Activated T-helper 2 cell treated with anti-CD3 and anti-CD28 coated beads, Interferon-gamma antibody, Interleukin-2, Interleukin-4, amounts not matched to agents 10 μg/mL and 5 μg/mL and 100 μg/mL, durations not matched to agents 14 hours and 24 hours and 36 hours (primary cell): ENCODE measurements at regions not wholly inside any gene's neighbourhood (a gene's known extent, or its start where the extent isn't known, plus 50 kb on each side); places are given as distances from the start of the nearest gene placed in this dataset.

Experiments
- DNase-seq: peaks from one replicate; pipeline ENCODE4 v3.0.0; 2021; ENCODE audit warnings: low spot score
- H3K27ac Mint-ChIP-seq: one replicate; pipeline ENCODE4 v1.8.0; 2021; ENCODE audit warnings: mixed read lengths
- H3K27me3 Mint-ChIP-seq: one replicate; pipeline ENCODE4 v1.8.0; 2021; ENCODE audit warnings: low read depth, mixed read lengths
- H3K36me3 Mint-ChIP-seq: one replicate; pipeline ENCODE4 v1.8.0; 2021; ENCODE audit warnings: low read depth, mixed read lengths
- H3K4me1 Mint-ChIP-seq: one replicate; pipeline ENCODE4 v1.8.0; 2021; ENCODE audit warnings: low read depth, mixed read lengths
- H3K4me3 Mint-ChIP-seq: one replicate; pipeline ENCODE4 v1.8.0; 2021; ENCODE audit warnings: low read depth, mild to moderate bottlenecking, moderate library complexity, mixed read lengths
- H3K9me3 Mint-ChIP-seq: one replicate; pipeline ENCODE4 v1.8.0; 2021; ENCODE audit warnings: mixed read lengths
- intact Hi-C: fragments of 100-400 bp; cut with micrococcal nuclease; formaldehyde crosslinking; loops from one replicate; pipeline ENCODE4 v1.15.1; 2023

- intact Hi-C loops: no loop called here
- H3K4me3 Mint-ChIP-seq: no peak overlapping the region
- no peak overlapping the region for H3K27ac Mint-ChIP-seq
- no peak for DNase-seq
- no peaks in the 10 kb centered on the region for H3K9me3 Mint-ChIP-seq
- H3K27me3 Mint-ChIP-seq: peaks cover 6% of the 10 kb centered on the region
- no peaks in the 10 kb centered on the region for H3K4me1 Mint-ChIP-seq
- no peaks in the 10 kb centered on the region for H3K36me3 Mint-ChIP-seq
Measured at GRCh38 chr1:22239378-22239777, 96.5 kb upstream of the WNT4 start.

GRCh38 chr1:22241250-22241649 is 98.4 kb upstream of the WNT4 start:
- Mint-ChIP-seq H3K9me3 (no peaks in the 10 kb centered on the region), H3K36me3 (no peaks in the 10 kb centered on the region), H3K27ac (no peak overlapping the region), H3K4me1 (no peaks in the 10 kb centered on the region), H3K4me3 (no peak overlapping the region), H3K27me3 (peaks cover 2% of the 10 kb centered on the region)
- intact Hi-C loops: no loop called here
- no peak for DNase-seq

- Mint-ChIP-seq H3K9me3 (no peaks in the 10 kb centered on the region), H3K4me1 (no peaks in the 10 kb centered on the region), H3K36me3 (no peaks in the 10 kb centered on the region), H3K27me3 (peaks cover 2% of the 10 kb centered on the region), H3K4me3 (no peak overlapping the region), H3K27ac (no peak overlapping the region)
- no peak for DNase-seq
- intact Hi-C loops: no loop called here
Measured at GRCh38 chr1:22241811-22242210, 98.9 kb upstream of the WNT4 start.

GRCh38 chr1:22245100-22245650 is 102.3 kb upstream of the WNT4 start:
- Mint-ChIP-seq H3K9me3 (no peaks in the 10 kb centered on the region), H3K4me1 (no peaks in the 10 kb centered on the region), H3K36me3 (no peaks in the 10 kb centered on the region), H3K27ac (no peak overlapping the region), H3K4me3 (no peak overlapping the region), H3K27me3 (peaks cover 5% of the 10 kb centered on the region)
- DNase-seq: no peak
- intact Hi-C loops: no loop called here

GRCh38 chr1:22245726-22246125 is 102.8 kb upstream of the WNT4 start:
- Mint-ChIP-seq H3K36me3 (no peaks in the 10 kb centered on the region), H3K27ac (no peak overlapping the region), H3K4me1 (no peaks in the 10 kb centered on the region), H3K27me3 (peaks cover 5% of the 10 kb centered on the region), H3K9me3 (no peaks in the 10 kb centered on the region), H3K4me3 (no peak overlapping the region)
- intact Hi-C loops: no loop called here
- DNase-seq: no peak

GRCh38 chr1:22246755-22247480 is 104.0 kb upstream of the WNT4 start:
- H3K27me3 Mint-ChIP-seq: peaks cover 5% of the 10 kb centered on the region
- H3K4me1 Mint-ChIP-seq: no peaks in the 10 kb centered on the region
- H3K36me3 Mint-ChIP-seq: no peaks in the 10 kb centered on the region
- intact Hi-C loops: no loop called here
- no peaks in the 10 kb centered on the region for H3K9me3 Mint-ChIP-seq
- no peak overlapping the region for H3K4me3 Mint-ChIP-seq
- DNase-seq: no peak
- no peak overlapping the region for H3K27ac Mint-ChIP-seq

- Mint-ChIP-seq H3K27ac (no peak overlapping the region), H3K9me3 (no peaks in the 10 kb centered on the region), H3K4me1 (no peaks in the 10 kb centered on the region), H3K27me3 (peaks cover 6% of the 10 kb centered on the region), H3K4me3 (no peak overlapping the region), H3K36me3 (no peaks in the 10 kb centered on the region)
- DNase-seq: no peak
- intact Hi-C loops: no loop called here
Measured at GRCh38 chr1:22247527-22248245, 104.8 kb upstream of the WNT4 start.

- Mint-ChIP-seq H3K4me1 (no peaks in the 10 kb centered on the region), H3K9me3 (no peaks in the 10 kb centered on the region), H3K36me3 (no peaks in the 10 kb centered on the region), H3K4me3 (no peak overlapping the region), H3K27ac (no peak overlapping the region), H3K27me3 (peaks cover 10% of the 10 kb centered on the region)
- intact Hi-C loops: no loop called here
- no peak for DNase-seq
Measured at GRCh38 chr1:22248746-22249145, 105.8 kb upstream of the WNT4 start.

GRCh38 chr1:22249928-22250680 is 107.2 kb upstream of the WNT4 start:
- Mint-ChIP-seq H3K27me3 (peaks cover 10% of the 10 kb centered on the region), H3K27ac (no peak overlapping the region), H3K9me3 (no peaks in the 10 kb centered on the region), H3K4me1 (no peaks in the 10 kb centered on the region), H3K4me3 (no peak overlapping the region), H3K36me3 (no peaks in the 10 kb centered on the region)
- intact Hi-C loops: no loop called here
- DNase-seq: no peak

- intact Hi-C loops: no loop called here
- Mint-ChIP-seq H3K36me3 (no peaks in the 10 kb centered on the region), H3K27ac (no peak overlapping the region)
Measured at GRCh38 chr1:22250724-22251123, 107.8 kb upstream of the WNT4 start.

GRCh38 chr1:22252251-22252650 is 109.4 kb upstream of the WNT4 start:
- H3K4me3 Mint-ChIP-seq: no peak overlapping the region
- no peak for DNase-seq
- H3K9me3 Mint-ChIP-seq: no peaks in the 10 kb centered on the region
- intact Hi-C loops: no loop called here
- no peaks in the 10 kb centered on the region for H3K4me1 Mint-ChIP-seq
- no peak overlapping the region for H3K27ac Mint-ChIP-seq
- H3K27me3 Mint-ChIP-seq: peaks cover 10% of the 10 kb centered on the region
- H3K36me3 Mint-ChIP-seq: no peaks in the 10 kb centered on the region

More at GRCh38 chr1:22250724-22251123, 107.8 kb upstream of the WNT4 start:
- H3K9me3 Mint-ChIP-seq: no peaks in the 10 kb centered on the region
- H3K4me1 Mint-ChIP-seq: no peaks in the 10 kb centered on the region
- H3K27me3 Mint-ChIP-seq: peaks cover 10% of the 10 kb centered on the region
- no peak overlapping the region for H3K4me3 Mint-ChIP-seq
- DNase-seq: no peak

GRCh38 chr1:22253012-22253790 is 110.3 kb upstream of the WNT4 start:
- Mint-ChIP-seq H3K27ac (no peak overlapping the region), H3K4me3 (no peak overlapping the region), H3K9me3 (no peaks in the 10 kb centered on the region), H3K36me3 (no peaks in the 10 kb centered on the region), H3K27me3 (peaks cover 10% of the 10 kb centered on the region), H3K4me1 (no peaks in the 10 kb centered on the region)
- intact Hi-C loops: no loop called here
- no peak for DNase-seq
